ENCODE measurements at regions not wholly inside any gene's neighbourhood (a gene's known extent, or its start where the extent isn't known, plus 50 kb on each side); places are given as distances from the start of the nearest gene placed in this dataset.

GRCh38 chr15:96578393-96578792, 247.9 kb downstream of the NR2F2 start:
- no peak for DNase-seq (ENCODE audit: low read depth, low spot score)
- H3K79me2 ChIP-seq (ENCODE audit: control insufficient read depth, insufficient read depth, low read length): no peaks in the 10 kb centered on the region
- H3K4me3 ChIP-seq (ENCODE audit: control insufficient read depth in 2 of 3, extremely low read depth in 1 of 3, insufficient read depth in 2 of 3, low read depth in 1 of 3, low read length in 3 of 3): no peak overlapping the region
- H4K20me1 ChIP-seq (ENCODE audit: control insufficient read depth, extremely low read depth, insufficient read depth, low read length): no peaks in the 10 kb centered on the region
- no peak overlapping the region for H3K4me2 ChIP-seq (ENCODE audit: control insufficient read depth, extremely low read depth, insufficient read depth, low read depth, low read length)
- H3K9ac ChIP-seq (ENCODE audit: control insufficient read depth, extremely low read depth, insufficient read depth, low read length): no peak overlapping the region
- dilution Hi-C loops (cut with MboI; ENCODE audit: extremely low pct_ligation_motif_present, low sequenced_read_pairs): no loop called here
- H3K9me3 ChIP-seq (ENCODE audit: control insufficient read depth, low read depth, low read length): no peaks in the 10 kb centered on the region
- no peak for FAIRE-seq
- H3K27ac ChIP-seq (ENCODE audit: control insufficient read depth, insufficient read depth, low read length): no peak overlapping the region
- no peaks in the 10 kb centered on the region for H3K4me1 ChIP-seq (ENCODE audit: control insufficient read depth, extremely low read depth, insufficient read depth, low read length)
- no peaks in the 10 kb centered on the region for H3K9me1 ChIP-seq (ENCODE audit: control insufficient read depth, extremely low read depth, insufficient read depth, low read length)
- no peak overlapping the region for H2AFZ ChIP-seq (ENCODE audit: control insufficient read depth, low read length)
- H3K27me3 ChIP-seq (ENCODE audit: control insufficient read depth, extremely low read depth, insufficient read depth, low read length): no peaks in the 10 kb centered on the region
- no peaks in the 10 kb centered on the region for H3K36me3 ChIP-seq (ENCODE audit: control insufficient read depth in 2 of 2, extremely low read depth in 1 of 2, insufficient read depth in 2 of 2, low read length in 2 of 2)
- TF ChIP-seq CTCF (optimal IDR thresholded peaks at IDR 0.05 in 1 of 3, IDR thresholded peaks at IDR 0.05 in 1 of 3, conservative IDR thresholded peaks at IDR 0.05 in 1 of 3; ENCODE audit: extremely low read depth in 1 of 3, insufficient read depth in 2 of 3, low read length in 3 of 3): no peak
- TF ChIP-seq EZH2 (IDR thresholded peaks at IDR 0.05; ENCODE audit: low read length): no peak

- Histone ChIP-seq H3K9me1 (ENCODE audit: control insufficient read depth, extremely low read depth, insufficient read depth, low read length) (no peaks in the 10 kb centered on the region), H3K27ac (ENCODE audit: control insufficient read depth, insufficient read depth, low read length) (no peak overlapping the region), H3K9ac (ENCODE audit: control insufficient read depth, extremely low read depth, insufficient read depth, low read length) (no peak overlapping the region), H3K9me3 (ENCODE audit: control insufficient read depth, low read depth, low read length) (no peaks in the 10 kb centered on the region), H4K20me1 (ENCODE audit: control insufficient read depth, extremely low read depth, insufficient read depth, low read length) (no peaks in the 10 kb centered on the region), H3K36me3 (ENCODE audit: control insufficient read depth in 2 of 2, extremely low read depth in 1 of 2, insufficient read depth in 2 of 2, low read length in 2 of 2) (no peaks in the 10 kb centered on the region), H3K4me1 (ENCODE audit: control insufficient read depth, extremely low read depth, insufficient read depth, low read length) (no peaks in the 10 kb centered on the region), H3K27me3 (ENCODE audit: control insufficient read depth, extremely low read depth, insufficient read depth, low read length) (no peaks in the 10 kb centered on the region), H3K79me2 (ENCODE audit: control insufficient read depth, insufficient read depth, low read length) (no peaks in the 10 kb centered on the region), H2AFZ (ENCODE audit: control insufficient read depth, low read length) (no peak overlapping the region), H3K4me3 (ENCODE audit: control insufficient read depth in 2 of 3, extremely low read depth in 1 of 3, insufficient read depth in 2 of 3, low read depth in 1 of 3, low read length in 3 of 3) (no peak overlapping the region), H3K4me2 (ENCODE audit: control insufficient read depth, extremely low read depth, insufficient read depth, low read depth, low read length) (no peak overlapping the region)
- TF ChIP-seq CTCF (optimal IDR thresholded peaks at IDR 0.05 in 1 of 3, IDR thresholded peaks at IDR 0.05 in 1 of 3, conservative IDR thresholded peaks at IDR 0.05 in 1 of 3; ENCODE audit: extremely low read depth in 1 of 3, insufficient read depth in 2 of 3, low read length in 3 of 3) (no peak), EZH2 (IDR thresholded peaks at IDR 0.05; ENCODE audit: low read length) (no peak)
- DNase-seq (ENCODE audit: low read depth, low spot score): no peak
- dilution Hi-C loops (cut with MboI; ENCODE audit: extremely low pct_ligation_motif_present, low sequenced_read_pairs): no loop called here
- no peak for FAIRE-seq
Measured at GRCh38 chr15:96581371-96581770, 250.9 kb downstream of the NR2F2 start.
